Ovary (tissue), 3 donors: ENCODE measurements at regions not wholly inside any gene's neighbourhood (a gene's known extent, or its start where the extent isn't known, plus 50 kb on each side); places are given as distances from the start of the nearest gene placed in this dataset.

ENCODE experiments used
- EP300 ChIP-seq: sonication (generic); formaldehyde crosslinking; IDR thresholded peaks from one replicate; pipeline ENCODE4 v1.6.1; 2017; ENCODE audit warnings: antibody characterized with exemption
- POLR2A ChIP-seq: fragments of 450-650 bp; IDR thresholded peaks from one replicate; pipeline ENCODE4 v1.6.1; 2017; ENCODE audit warnings: antibody characterized with exemption, mild to moderate bottlenecking, moderate library complexity
- TF ChIP-seq, protein P1 (sequence below), 3 donors: fragments of 450-650 bp in 2 of 3; fragments of 200-600 bp in 1 of 3; IDR thresholded peaks; one replicate each; pipeline versions ENCODE4 v1.5.1 to v1.8.0; 2016 to 2022; ENCODE audit warnings: antibody characterized with exemption in 3 of 3, mild to moderate bottlenecking in 1 of 3
- donor health status: DM: no; HTN: no; CAD: no.

DNA sequence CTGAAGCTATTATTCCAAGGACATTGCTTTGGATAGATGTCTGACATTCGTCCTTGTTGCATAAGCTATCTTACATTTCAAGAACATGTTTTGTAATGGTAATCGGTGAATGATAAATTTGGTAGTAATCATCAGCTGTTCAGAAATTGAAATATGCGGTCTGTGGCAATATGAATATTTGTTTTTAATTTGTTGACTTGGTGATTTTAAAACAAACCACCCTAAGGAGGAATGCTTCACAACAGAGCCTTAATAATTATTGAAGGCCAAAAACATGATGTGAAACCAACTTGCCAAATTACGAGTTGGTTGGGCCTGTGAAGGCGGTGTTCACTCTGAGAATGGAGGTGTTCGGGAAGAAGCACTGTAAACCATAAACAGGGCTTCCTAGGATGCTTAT, 149.7 kb upstream of the TUT7 start:
- TF ChIP-seq, protein P1, sequence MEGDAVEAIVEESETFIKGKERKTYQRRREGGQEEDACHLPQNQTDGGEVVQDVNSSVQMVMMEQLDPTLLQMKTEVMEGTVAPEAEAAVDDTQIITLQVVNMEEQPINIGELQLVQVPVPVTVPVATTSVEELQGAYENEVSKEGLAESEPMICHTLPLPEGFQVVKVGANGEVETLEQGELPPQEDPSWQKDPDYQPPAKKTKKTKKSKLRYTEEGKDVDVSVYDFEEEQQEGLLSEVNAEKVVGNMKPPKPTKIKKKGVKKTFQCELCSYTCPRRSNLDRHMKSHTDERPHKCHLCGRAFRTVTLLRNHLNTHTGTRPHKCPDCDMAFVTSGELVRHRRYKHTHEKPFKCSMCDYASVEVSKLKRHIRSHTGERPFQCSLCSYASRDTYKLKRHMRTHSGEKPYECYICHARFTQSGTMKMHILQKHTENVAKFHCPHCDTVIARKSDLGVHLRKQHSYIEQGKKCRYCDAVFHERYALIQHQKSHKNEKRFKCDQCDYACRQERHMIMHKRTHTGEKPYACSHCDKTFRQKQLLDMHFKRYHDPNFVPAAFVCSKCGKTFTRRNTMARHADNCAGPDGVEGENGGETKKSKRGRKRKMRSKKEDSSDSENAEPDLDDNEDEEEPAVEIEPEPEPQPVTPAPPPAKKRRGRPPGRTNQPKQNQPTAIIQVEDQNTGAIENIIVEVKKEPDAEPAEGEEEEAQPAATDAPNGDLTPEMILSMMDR (IDR thresholded peaks at IDR 0.05): no peak
- TF ChIP-seq POLR2A (no peak), EP300 (no peak)
